Midbrain (tissue), 1 donor: ENCODE measurements at regions not wholly inside any gene's neighbourhood (a gene's known extent, or its start where the extent isn't known, plus 50 kb on each side); places are given as distances from the start of the nearest gene placed in this dataset.
"Not testable (repeated sequence)": the region's sequence is repeated elsewhere in the genome, so short reads cannot be mapped to it uniquely, and the experiment has no call there.

Source experiments
- DNase-seq: peaks from one replicate; lab custom pipeline; 2025; lab: John Stamatoyannopoulos, UW

DNA sequence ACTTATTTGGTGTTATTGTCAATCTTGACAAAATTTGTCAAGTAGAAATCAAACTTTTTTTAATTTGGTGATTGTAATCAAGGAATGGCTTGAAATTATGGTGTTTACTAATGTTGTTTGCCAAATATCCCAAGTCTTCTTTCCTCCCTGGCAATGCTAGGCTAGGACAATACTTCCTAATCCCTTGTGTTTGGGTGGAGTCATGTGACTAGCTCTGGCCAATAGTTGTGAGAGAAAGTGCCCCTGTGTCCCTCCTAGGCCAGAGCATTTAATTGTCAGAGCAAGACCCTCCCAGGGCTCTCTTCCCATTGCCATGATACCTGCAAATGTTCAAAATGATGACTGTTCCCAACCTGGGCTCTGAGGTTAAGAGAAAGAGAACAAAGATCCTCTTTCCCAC, 132.7 kb downstream of the ANXA2 start:
- DNase-seq = no peak

- no peak for DNase-seq
Observed at GRCh38 chr15:60272623-60273022, 125.2 kb downstream of the ANXA2 start.

DNA sequence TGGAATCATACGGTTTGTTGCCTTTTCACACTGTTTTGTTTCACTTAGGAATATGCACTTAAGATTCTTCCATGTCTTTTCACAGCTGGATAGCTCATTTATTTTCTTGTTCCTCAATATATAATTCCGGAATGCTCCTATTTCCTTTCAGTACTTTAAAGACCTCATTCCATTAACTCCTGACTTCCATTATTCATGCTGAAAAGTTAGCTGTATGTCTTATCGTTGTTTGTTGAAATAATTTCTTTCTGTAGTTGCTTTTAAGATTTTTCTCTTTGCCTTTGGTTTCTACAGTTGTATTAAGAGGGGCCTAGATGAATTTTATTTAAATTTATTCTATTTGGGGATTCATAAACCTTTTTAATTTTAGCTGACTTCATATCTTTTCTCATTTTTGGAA, 122.2 kb downstream of the ANXA2 start:
- no peak for DNase-seq

DNA sequence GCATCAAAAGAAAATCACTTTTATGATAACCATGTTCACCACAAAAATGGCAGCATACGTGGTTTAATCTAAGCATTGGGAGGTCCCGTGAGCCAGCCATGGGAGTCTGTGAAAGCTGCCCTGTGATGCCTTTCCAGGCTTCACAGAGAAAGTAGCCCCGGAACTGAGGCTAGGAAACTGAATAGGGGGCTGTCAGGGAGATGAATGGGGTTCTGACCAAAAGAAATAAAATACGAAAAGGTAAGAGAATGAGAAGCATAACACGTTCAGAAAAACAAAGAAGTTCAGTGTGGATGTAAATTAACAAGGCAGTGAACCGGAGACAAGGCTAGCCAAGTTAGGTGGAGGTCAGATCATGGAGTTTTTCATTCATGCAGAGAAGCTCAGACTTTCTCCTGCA, 118.9 kb downstream of the ANXA2 start:
- DNase-seq = no peak

- no peak for DNase-seq
Observed at GRCh38 chr15:60280259-60280658, 117.5 kb downstream of the ANXA2 start.

DNA sequence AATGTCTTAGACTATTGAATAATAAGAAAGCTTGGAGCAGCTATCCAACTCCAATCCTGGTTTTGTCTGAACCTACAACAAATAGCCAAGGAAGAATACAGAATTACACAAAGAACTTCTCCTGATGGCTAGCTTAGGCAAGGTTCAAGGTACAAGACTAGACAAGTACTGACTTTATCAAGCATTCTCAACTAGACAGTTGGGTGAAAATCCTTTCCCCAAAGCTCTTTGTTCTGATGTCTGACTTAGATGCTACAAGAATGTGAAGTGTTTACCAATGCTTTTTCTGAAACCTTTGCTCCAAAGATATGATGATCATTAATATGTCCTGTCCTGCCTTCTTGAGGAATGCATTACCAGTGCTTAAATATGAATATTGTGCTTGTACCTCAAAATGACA, 113.8 kb downstream of the ANXA2 start:
- no peak for DNase-seq

DNA sequence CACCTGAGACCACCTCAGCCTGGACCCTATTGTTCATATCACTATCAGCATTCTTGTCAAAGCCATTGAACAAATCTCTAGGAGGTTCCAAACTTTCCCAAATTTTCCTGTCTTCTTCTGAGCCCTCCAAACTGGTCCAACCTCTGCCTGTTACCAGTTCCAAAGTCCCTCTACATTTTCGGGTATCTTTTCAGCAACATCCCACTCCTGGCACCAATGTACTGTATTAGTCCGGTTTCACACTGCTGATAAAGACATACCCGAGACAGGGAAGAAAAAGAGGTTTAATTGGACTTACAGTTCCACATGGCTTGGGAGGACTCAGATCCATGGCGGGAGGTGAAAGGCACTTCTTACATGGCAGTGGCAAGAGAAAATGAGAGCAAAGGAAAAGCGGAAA, 101.9 kb downstream of the ANXA2 start:
- DNase-seq = not testable (repeated sequence)

DNA sequence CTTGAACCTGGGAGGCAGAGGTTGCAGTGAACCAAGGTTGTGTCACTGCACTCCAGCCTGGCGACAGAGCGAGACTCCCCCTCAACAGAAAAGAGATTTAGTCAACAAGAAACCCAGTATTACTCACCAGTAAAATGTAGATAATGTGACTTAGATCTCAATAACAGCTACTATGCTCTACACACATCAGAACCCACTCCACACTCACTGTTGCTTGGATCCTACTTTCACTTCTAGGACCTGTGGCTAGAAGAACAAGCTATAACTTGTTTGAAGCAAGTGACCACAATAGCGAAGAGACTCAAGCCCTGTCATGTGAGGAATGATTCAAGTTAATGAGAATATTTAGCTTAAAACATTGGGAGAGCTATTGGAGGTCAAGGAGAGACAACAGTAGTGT, 100.7 kb downstream of the ANXA2 start:
- DNase-seq = no peak
